ENCODE measurements at regions not wholly inside any gene's neighbourhood (a gene's known extent, or its start where the extent isn't known, plus 50 kb on each side); places are given as distances from the start of the nearest gene placed in this dataset.

DNA sequence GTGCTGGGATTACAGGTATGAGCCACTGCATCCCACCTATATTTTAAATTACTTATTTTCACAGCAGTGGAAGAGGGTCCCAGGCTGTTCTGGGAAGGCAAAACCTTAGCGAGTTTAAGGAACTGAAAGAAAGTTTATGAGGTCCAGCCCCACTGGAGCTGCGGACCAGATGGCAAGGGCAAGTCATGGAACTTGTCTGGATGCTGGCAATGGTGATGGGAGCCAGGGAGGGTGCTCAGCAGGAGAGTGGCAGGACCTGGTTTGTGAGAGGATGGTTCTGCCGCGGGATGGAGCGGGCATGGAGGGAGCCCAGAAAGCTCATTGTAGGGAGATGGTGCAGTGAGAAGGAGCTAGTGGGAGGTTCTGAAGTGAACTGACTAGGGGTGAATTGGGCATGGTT, 50.6 kb upstream of the SLC45A1 start:
- no peak for DNase-seq (ENCODE audit: low spot score)

DNA sequence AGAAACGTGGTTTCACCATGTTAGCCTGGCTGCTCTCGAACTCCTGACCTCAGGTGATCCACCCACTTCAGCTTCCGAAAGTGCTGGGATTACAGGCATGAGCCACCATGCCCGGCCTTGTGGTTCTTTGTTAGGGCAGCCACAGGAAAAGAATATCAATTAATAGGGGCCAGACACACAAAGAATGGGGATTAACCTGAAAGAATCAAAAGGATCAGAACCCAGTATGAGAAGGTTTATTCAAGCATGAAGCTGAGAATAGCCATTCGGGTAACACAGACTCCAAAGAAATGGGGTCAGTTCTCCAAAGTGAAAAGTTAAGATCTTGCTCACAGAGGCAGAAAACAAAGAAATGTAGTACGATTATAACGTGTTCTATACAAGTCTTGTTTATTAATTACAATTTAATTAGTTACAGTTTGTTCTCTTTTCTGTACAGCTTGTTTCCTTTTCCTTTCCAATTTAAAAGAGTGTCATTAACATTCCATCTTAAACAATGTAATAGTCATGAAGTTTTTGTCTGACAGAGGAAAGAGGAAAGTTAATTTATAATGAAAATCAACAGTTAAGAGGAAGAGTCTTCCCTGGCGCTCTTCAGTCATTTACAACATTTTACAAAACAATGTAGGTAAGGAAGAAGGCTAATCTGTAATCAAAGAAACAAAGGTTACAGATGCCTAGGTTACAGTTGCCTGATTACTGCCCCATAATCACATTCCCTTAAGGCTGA, 51.3 kb upstream of the SLC45A1 start:
- no peak for DNase-seq (ENCODE audit: low spot score)

DNA sequence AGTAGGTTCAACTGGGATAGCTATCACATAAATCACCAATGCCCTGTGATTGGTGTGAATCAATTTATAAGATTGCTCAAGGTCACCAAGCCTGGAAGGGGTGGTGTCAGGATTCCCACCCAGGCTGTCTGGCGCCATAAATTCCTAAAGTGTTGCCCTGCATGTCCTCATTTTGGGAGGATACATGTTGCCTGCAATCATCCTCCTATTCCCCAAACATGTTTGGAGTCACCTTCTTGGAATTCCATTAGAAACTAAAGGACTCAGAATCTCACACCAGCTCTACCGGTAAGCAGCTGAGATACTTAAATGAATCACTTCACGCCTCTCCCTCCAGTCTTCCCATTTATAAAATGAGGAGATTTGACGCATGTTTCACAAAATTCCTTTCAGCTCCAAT, 54.1 kb upstream of the SLC45A1 start:
- DNase-seq (ENCODE audit: low spot score): no peak

DNA sequence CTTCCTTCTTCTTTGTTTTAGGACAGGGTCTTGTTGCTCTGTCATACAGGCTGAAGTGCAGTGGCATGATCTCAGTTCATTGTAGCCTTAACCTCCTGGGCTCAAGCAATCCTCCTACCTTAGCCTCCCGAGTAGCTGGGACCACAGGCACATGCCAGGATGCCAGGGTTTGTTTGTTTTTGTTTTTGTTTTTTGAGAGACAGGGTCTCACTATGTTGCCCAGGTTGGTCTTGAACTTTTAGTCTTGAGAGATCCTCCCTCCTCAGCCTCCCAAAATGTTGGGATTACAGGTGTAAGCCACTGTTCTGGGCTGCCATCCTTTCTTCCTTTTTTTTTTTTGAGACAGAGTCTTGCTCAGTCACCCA, 56.5 kb upstream of the SLC45A1 start:
- DNase-seq (ENCODE audit: low spot score): no peak

DNA sequence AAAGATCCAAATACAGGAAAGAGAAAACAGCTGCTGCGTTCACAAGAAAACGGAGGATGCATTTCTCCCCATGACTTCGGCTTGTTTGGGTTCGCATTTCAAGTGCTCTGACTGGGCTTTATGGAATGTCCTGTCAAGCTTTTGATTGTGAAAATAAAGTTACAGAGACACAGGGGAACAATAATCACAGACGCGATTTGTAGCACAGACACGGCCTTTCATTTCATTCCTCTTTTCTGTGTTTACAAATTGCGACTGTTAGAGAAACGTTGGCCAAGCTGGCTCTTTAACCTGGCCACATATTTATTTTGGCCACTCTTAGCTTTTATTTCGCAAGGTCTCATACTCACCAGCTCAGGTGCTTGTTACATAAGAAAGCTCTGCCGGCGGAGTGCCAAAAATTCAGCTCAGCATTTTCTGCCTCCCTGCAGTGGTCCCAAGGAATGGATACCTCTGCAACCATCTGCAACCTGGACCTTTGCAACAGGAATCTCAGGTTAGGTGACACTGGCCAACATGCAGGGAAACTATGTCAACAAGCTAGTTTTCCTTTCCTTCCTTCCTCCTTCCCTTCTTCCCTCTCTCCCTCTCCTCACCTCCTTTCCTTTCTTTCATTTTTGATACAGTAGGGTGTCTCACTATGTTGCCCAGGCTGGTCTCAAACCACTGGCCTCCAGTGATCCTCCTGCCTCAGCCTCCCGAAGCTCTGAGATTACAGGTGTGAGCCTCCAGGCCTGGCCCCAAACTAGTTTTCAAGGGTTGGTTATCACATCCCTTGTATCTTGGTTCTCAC, 58.2 kb upstream of the SLC45A1 start:
- no peak for DNase-seq (ENCODE audit: low spot score)

DNA sequence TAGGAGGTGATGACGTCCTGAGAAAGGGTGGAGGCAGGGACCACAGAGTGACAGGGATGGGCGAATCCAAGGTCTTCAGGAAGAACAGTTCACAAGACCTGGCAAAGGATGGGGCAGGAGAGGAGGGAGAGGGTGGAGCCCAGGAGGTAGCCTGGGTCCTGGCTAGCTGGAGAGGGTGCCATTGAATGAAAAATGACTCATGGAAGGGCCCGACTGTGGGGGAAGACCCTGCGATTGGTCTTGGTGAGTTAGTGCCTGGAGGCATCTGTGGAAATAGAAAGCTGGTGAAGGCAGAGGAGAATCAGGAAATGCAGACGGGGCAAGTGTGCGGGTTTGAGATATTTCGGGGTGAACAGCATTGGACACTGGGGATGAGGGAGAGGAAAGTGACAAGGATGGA, 60.3 kb upstream of the SLC45A1 start:
- DNase-seq (ENCODE audit: low spot score): no peak

DNA sequence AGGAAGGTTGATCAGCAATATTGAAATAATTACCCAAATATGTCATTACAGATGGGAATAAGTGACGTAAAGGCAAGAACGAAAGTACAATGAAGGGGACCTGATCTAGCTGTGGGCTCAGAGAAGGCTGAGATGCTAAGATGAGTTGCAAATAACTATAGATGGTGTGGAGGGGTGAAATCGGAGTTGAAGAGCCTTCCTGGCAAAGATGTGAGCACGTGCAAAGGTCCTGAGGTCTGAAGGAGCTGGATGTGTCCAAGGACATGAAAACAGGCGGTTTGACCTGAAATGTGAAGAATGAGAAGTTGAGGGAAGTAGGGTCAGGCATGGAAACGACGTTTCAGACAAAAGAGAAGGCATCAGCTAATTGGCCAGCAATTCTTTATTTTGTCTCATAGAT, 61.6 kb upstream of the SLC45A1 start:
- no peak for DNase-seq (ENCODE audit: low spot score)

DNA sequence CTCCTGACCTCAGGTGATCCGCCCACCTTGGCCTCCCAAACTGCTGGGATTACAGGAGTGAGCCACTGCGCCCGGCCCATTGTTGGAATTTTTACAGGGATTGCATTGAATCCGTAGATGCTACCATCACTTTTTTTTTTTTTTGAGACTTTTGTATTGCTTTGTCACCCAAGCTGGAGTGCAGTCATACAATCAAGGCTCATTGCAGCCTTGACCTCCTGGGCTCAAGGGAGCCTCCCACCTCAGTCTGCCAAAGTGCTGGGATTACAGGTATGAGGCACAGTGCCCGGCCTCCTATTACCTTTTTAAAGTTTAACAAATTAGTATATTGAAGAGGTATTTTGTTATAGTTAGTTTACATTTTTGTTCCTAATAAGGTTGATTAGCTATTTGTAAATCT, 62.2 kb upstream of the SLC45A1 start:
- DNase-seq (ENCODE audit: low spot score): no peak

DNA sequence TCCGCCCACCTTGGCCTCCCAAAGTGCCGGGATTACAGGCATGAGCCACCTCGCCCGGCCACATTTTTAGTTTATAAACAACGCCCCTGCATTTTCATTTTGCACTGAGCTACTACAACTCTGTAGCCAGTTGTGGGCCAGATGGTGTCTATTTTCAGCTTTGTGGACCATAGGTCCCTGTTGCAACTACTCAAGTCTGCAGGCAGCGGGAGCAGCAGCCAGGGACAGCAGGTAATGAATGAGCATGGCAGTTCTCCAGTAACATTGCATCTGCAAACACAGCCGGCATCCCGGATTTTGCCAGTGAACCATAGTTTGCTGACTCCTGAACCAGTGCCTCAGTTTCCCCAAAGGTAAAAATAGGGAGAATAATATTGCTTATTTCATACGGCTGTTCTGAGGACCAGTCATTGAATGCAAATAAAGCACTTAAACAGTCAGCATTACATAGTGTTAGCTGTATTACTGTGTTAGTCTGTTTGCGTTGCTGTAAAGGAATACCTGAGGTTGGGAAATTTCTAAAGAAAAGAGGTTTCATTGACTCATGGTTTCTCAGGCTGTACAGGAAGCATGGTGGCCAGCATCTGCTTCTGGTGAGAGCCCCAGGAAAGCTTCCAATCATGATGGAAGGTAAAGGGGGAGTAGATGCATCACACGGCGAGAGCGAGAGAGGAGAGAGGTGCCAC, 65.5 kb upstream of the SLC45A1 start:
- no peak for DNase-seq (ENCODE audit: low spot score)

DNA sequence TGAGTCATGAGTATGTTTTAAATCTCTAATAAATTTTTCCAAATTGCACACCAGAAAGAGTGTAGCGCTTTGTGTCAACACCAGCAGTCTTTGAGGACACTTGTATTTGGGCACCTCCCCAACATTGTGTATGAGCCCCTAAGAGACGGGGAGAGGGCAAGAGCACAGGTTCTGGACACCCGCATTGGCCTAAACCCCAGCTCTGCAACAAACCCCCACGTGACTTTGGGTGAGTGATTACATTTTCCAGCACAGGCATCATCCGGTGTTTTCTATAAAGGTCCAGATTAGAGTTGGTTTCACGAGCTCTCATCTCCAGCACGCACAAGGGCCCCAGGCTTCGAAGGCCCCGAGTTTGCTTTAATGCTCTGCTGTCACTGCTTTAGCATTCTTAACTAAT, 66.3 kb upstream of the SLC45A1 start:
- no peak for DNase-seq (ENCODE audit: low spot score)

DNA sequence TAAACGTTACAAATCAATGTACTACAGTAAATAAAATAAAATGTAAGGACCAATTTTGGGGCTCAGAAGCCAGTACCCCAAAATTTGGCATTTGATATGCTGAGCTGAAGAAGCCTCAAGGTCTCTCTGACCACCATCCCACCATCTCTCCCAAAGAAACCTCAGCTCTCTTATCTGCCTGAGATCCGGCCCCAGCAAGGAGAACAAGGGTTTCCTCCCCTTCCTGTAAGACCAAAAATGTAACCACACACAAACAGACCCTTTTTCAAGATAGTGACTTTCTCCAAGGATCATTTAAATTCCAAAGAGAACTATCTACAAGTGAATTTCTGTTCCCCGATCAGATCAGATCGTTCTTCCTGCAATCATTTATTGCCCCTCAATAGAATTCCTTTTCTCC, 68.1 kb upstream of the SLC45A1 start:
- DNase-seq (ENCODE audit: low spot score): no peak

DNA sequence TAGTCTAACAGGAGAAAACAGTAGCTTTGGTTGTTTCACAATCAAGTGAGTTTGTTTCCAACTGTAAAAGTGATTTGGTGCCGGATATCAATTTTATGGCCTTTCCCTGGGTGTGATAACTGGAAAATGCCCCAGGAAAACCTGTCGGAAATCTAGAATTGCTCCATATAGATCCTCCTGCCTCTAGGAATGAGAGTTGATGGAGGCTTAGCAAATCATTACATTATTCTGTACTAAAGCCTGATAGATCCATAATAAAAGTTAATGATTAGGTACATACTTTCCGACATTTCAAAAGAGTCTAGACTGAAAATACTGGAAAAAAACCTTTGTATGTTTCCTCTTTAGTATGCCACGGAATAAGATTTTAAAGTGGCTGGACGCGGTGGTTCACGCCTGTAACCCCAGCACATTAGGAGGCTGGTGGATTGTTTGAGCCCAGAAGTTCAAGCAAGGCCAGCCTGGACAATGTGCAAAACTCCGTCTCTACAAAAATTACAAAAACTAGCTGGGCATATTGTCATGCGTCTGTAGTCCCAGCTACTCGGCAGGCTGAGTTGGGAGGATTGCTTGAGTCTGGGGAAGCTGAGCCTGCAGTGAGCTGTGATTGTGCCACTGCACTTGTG, 70.0 kb upstream of the SLC45A1 start:
- no peak for DNase-seq (ENCODE audit: low spot score)

DNA sequence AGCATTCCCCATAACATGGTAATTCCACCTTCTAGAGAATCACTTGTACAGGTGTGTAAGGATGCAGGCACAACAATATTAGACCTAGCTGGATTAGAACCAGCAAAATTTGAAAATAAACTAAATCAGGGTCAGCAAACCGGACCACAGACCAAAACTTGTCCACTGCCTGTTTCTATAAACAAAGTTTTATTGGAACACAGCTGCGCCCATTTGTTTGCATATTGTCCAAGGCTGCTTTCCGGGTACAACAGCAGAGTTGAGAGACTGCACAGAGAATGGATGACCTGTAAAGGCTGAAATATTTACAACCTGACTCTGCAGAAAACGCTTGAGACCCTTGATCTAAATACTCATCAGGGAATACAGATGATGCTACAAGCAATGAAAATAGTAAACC, 73.6 kb upstream of the SLC45A1 start:
- DNase-seq (ENCODE audit: low spot score): no peak

DNA sequence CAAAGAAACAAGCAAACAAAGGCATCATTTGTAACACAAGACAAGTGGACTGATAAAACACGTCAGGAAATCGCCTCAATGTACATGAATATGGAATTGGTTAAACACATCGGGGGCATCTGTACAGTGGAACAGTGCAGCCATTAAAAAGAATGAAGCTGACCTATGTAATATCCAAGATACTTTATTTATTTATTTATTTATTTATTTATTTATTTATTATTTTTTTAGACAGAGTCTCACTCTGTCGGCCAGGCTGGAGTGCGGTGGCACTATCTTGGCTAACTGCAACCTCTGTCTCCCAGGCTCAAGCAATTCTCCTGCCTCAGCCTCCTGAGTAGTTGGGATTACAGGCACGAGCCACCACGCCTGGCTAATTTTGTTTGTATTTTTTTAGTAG, 75.4 kb upstream of the SLC45A1 start:
- DNase-seq (ENCODE audit: low spot score): no peak

DNA sequence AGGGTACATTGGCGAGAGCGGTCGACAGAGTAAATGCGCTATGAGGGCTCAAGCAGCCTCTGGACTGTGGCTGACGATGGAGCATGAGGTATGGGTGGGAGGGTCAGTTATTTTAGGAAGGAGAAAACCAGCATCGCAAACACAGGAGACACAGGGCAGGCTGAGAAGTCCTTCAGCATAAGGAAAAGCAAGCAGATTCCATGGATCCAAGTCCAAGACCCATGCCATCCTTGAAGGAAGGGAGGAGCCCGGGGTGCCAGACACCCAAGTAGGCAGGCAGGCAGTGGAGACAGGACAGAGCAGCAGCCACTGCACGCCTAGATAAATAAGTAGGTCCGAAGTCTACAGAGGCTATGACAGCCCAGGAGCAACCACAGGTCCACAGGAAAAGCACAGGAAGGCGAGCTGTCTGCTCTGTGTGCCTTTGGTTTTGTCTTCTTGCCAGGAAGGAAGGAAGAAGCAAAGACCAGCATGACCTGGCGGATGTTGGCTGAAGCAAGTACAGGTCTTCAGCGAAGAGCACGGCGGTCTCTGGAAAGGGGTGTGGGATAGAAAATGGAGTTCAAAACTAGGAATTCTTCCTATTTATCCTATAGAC, 76.4 kb upstream of the SLC45A1 start:
- no peak for DNase-seq (ENCODE audit: low spot score)

DNA sequence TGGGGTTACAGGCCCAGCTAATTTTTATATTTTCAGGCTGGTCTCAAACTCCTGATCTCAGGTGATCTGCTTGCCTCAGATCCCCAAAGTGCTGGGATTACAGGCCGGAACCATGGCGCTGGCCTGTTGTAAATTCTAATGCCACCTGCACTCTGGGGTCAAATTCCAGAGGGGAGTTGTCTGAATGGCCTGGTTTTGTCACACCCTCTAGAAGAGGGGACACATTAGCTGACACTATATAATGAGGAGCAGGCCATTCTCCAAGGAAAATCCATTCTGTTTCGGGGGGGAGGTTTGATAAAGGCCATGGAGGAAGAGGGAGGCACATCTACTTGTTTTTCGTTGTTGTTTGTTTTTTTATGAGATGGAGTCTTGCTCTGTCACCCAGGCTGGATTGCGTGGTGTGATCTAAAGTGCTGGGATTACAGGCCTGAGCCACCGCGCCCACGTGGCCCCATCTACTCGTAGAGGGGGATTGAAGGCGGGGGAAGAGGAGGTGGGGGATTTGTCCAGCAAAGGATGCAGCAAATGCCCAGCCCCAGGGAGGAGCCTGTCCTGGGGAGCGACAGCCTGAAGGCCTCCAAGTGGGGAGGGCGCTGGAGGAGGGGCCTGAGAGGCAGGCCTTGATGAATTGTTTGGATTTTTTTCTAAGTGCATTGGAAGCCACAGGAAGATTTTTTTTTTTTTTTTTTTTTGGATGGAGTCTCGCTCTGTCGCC, 78.4 kb upstream of the SLC45A1 start:
- no peak for DNase-seq (ENCODE audit: low spot score)

DNA sequence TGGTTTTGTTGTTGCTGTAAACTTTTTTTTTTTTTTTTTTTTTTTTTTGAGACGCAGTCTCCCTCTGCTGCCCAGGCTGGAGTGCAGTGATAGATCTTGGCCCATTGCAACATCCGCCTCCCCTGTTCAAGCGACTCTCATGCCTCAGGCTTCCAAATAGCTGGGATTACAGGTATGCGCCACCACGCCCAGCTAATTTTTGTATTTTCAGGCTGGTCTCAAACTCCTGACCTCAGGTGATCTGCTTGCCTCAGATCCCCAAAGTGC, 78.9 kb upstream of the SLC45A1 start:
- DNase-seq (ENCODE audit: low spot score): no peak

DNA sequence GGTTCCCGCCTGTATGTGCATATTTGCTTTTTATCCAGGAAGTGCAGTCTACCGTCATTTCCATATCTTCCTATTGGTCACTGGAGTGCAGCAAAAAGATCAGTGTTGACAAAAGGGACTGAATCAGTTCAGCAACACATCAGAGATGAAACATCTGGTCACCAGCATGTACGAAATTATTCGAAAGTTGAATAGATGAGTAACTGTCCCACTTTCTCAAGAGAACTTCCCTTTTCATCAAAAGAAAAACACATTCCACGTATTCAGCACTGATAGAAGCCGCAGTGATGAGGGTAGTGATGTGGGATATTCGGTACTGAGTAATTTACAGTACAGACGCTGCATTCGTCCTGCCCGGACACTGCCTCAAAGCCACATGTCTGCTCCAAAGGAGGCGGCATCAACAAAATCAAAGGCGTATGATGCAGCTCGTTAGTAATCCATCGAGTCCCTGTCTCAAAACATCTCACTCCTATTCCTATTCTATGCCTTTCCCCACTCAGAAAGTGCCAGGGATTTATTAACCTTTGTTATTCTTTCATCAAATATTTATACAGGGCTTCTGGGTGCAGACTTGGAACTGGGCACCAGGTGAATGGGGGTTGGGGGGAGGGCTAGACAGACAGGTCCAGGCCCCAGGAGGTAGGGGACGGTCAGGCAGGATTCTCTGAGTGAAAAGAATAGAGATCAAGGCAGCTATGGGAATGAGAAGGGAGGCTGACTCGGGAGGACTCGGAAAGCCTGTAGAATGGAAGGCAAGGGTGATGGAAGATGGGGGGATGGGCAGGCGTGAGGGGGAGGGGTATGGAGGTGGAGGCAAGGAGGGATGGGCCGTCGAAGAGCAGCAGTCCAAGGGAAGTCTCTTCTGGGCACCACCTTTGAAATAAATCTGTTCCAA, 79.5 kb upstream of the SLC45A1 start:
- DNase-seq (ENCODE audit: low spot score): no peak

DNA sequence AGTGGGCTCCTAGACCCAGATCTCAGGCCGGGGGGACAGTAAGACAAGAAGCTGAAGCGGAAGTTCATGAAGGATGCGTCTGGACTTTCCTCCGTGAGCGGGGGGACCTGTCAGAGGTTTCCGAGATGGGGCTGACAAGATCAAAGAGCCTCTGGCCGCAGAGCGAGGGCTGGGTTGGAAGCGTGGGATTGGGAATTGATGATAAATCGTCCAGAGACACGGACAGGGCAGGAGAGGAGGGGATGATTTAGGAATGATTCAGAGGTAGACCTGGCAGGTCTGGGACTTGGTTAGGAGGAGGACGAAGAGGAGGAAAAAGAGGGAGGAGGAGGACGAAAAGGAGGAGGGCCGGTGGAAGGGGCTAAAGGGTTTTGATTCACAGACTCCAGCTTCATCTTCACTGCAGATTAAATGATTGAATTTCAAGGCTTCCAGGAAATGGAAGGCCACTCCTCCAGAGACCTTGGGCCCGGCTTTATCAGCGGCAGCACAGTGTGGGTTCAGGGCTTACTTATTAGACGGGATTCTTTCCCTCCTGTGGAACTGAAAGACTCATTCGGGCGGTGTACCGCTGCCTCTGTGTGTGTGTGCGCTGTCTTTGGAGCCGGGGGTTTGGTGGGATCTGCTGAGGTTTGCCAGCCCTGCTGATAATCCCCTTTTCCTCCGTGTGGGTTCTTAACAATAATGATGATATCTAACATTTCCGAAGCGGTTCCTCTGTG, 85.7 kb upstream of the SLC45A1 start:
- DNase-seq (ENCODE audit: low spot score): no peak

DNA sequence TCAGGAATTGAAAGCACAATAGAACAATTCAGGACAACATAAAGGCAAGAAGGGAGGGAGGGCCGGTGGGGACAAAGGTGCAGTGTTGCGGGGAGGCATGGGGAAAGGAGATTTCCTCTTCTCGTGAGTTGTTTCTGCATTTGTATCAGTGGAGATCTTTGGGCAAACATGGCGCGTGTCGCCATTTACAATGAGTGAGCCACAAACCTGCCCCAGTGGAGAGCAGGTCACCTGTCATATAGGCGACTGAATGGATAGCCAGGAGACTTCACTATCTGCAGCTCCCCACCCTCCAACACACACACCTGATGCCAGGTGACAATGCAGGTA, 87.7 kb upstream of the SLC45A1 start:
- DNase-seq (ENCODE audit: low spot score): no peak

DNA sequence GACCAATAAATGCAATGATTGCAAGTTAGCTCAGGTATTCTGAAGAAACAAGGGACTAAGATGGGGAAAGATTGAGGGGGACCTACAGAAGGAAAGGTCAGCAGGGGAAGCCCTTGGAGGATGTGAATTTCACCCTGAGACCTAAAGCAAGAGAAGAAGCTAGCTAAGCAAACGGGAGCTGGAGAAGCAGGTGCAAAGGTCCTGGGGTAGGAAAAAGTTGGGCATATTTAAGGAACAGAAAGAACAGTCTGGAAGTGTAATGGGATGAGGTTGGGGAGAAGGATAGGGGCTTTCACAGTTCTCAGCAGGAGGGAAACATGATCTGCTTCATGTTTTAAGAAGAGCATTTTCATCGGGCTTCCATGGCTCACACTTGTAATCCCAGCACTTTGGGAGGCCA, 89.7 kb upstream of the SLC45A1 start:
- no peak for DNase-seq (ENCODE audit: low spot score)

All from CD4-positive, alpha-beta T cell treated with Interleukin-15 for 4 hours (primary cell).